SU-DHL-6 (cell line): ENCODE measurements at regions not wholly inside any gene's neighbourhood (a gene's known extent, or its start where the extent isn't known, plus 50 kb on each side); places are given as distances from the start of the nearest gene placed in this dataset.
A peak's percentile ranks its signal among the peaks of the same experiment; 100 is the strongest.

Source experiments
- H2AFZ ChIP-seq: fragments of 200-600 bp; sonication (generic); 2 replicates; pipeline ENCODE4 v1.6.1; 2014; ENCODE audit warnings: low read depth, mild to moderate bottlenecking, moderate library complexity, mixed read lengths, antibody characterized with exemption, low read length; ENCODE audit not compliant: severe bottlenecking
- H3F3A ChIP-seq: fragments of 200-600 bp; shearing (Covaris generic); 2 replicates; pipeline ENCODE4 v1.6.0; 2016; ENCODE audit warnings: antibody characterized with exemption, mild to moderate bottlenecking; ENCODE audit not compliant: insufficient read depth
- H3K27ac ChIP-seq: fragments of 200-600 bp; sonication (generic); 2 replicates; pipeline ENCODE4 v1.5.1; 2016; ENCODE audit warnings: low read depth, mild to moderate bottlenecking, low read length, moderate library complexity, mixed read lengths
- H3K27me3 ChIP-seq: fragments of 200-600 bp; sonication (generic), shearing (Covaris generic); 2 replicates; pipeline ENCODE4 v1.6.0; 2014; ENCODE audit warnings: mild to moderate bottlenecking, low read length
- H3K36me3 ChIP-seq: fragments of 200-600 bp; sonication (generic); 2 replicates; pipeline ENCODE4 v1.6.1; 2014; ENCODE audit warnings: mild to moderate bottlenecking, low read length, mixed read lengths
- H3K4me2 ChIP-seq: fragments of 300-600, 200-600 bp; shearing (Covaris generic), sonication (generic); 2 replicates; pipeline ENCODE4 v1.6.0; 2014; ENCODE audit warnings: low read length, low read depth, mild to moderate bottlenecking; ENCODE audit not compliant: poor library complexity, severe bottlenecking
- H3K4me3 ChIP-seq: fragments of 200-600 bp; sonication (generic); 2 replicates; pipeline ENCODE4 v1.5.1; 2014; ENCODE audit warnings: antibody characterized with exemption, low read length, mild to moderate bottlenecking, mixed read lengths; ENCODE audit not compliant: insufficient read depth, poor library complexity, severe bottlenecking
- H3K79me2 ChIP-seq: fragments of 200-600 bp; sonication (generic); 2 replicates; pipeline ENCODE4 v1.6.1; 2014; ENCODE audit warnings: mild to moderate bottlenecking, low read length, moderate library complexity; ENCODE audit not compliant: insufficient read depth
- H3K9ac ChIP-seq: fragments of 200-600 bp; sonication (generic); 2 replicates; pipeline ENCODE4 v1.7.0; 2014; ENCODE audit warnings: mild to moderate bottlenecking, low read length
- H3K9me2 ChIP-seq: fragments of 200-600 bp; sonication (generic); replicated peaks from 2 replicates; pipeline ENCODE4 v1.6.1; 2014; ENCODE audit warnings: low read length; ENCODE audit not compliant: insufficient read depth
- H3K9me3 ChIP-seq: fragments of 200-600 bp; sonication (generic); 2 replicates; pipeline ENCODE4 v1.6.1; 2014; ENCODE audit warnings: low read length, mixed read lengths; ENCODE audit not compliant: insufficient read depth
- H4K20me1 ChIP-seq: fragments of 200-600 bp; sonication (generic); 2 replicates; pipeline ENCODE4 v1.6.1; 2014; ENCODE audit warnings: low read depth, mild to moderate bottlenecking, antibody characterized with exemption, low read length, moderate library complexity, mixed read lengths
- EZH2phosphoT487 ChIP-seq: fragments of 200-600 bp; sonication (generic), shearing (Covaris generic); conservative IDR thresholded peaks from 2 replicates; pipeline ENCODE4 v1.6.1; 2018; ENCODE audit warnings: mild to moderate bottlenecking, antibody characterized with exemption, low read length, moderate library complexity, mixed read lengths
- TF ChIP-seq, protein P1 (sequence below): fragments of 200-600 bp; sonication (generic); IDR thresholded peaks from one replicate; pipeline ENCODE4 v1.5.1; 2017; ENCODE audit warnings: antibody characterized with exemption, mild to moderate bottlenecking, low read length, moderate library complexity; ENCODE audit not compliant: insufficient read depth, poor library complexity, severe bottlenecking

DNA sequence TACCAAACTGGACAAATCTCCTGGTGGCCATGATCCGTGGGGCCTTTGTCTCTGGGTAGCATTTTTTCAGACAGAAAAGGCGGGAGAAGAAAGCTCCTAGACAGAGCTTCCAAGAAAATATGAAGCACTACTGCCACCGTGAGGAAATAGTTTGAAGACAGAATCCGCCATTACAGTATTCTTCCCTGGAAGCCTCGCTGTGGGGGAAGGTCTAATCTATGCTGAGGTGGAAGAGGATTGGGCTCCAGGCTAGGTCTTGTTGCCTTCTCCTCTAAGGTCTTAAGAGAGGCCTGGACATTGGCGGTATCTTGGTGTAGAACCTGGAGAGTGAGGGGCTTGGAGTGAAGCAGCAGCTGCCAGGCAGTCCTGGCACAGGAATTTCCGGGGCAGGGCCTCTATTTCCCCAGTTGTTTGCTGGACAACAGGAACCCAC lies 218.9 kb downstream of the OR13H1 start:
- H3K9ac ChIP-seq = no peak overlapping the region
- H3K4me3 ChIP-seq = no peak overlapping the region
- no peak overlapping the region for H3K27ac ChIP-seq

DNA sequence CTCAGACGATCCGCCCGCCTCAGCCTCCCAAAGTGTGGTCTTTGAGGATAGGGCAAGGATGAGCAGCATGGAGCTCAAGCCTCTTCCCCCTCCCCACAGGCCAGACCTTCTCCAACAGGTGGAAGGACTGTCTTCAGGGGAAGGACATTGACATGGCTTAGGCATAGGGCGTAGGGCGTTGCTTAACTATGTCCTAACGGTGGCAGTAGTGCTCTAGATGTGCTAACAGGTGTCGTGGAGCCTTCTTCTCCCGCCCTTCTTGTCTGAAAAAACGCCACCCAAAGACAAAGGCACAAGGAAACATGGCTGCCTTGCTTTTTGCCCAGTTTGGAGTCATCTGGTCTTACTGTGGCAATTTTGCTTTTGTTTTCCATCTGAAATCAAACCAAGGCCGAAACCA lies 219.8 kb downstream of the OR13H1 start:
- Histone ChIP-seq H3K9me2 (no peaks in the 10 kb centered on the region), H3K4me2 (peak overlapping the region; percentile 7), H3K79me2 (no peaks in the 10 kb centered on the region), H3K9ac (no peak overlapping the region), H3K27me3 (no peaks in the 10 kb centered on the region), H3K36me3 (no peaks in the 10 kb centered on the region), H3F3A (no peaks in the 10 kb centered on the region), H3K27ac (no peak overlapping the region), H3K4me3 (no peak overlapping the region), H2AFZ (no peak overlapping the region), H4K20me1 (no peaks in the 10 kb centered on the region), H3K9me3 (no peaks in the 10 kb centered on the region)
- TF ChIP-seq, protein P1, sequence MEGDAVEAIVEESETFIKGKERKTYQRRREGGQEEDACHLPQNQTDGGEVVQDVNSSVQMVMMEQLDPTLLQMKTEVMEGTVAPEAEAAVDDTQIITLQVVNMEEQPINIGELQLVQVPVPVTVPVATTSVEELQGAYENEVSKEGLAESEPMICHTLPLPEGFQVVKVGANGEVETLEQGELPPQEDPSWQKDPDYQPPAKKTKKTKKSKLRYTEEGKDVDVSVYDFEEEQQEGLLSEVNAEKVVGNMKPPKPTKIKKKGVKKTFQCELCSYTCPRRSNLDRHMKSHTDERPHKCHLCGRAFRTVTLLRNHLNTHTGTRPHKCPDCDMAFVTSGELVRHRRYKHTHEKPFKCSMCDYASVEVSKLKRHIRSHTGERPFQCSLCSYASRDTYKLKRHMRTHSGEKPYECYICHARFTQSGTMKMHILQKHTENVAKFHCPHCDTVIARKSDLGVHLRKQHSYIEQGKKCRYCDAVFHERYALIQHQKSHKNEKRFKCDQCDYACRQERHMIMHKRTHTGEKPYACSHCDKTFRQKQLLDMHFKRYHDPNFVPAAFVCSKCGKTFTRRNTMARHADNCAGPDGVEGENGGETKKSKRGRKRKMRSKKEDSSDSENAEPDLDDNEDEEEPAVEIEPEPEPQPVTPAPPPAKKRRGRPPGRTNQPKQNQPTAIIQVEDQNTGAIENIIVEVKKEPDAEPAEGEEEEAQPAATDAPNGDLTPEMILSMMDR = no peak
- no peak for TF ChIP-seq EZH2phosphoT487

More for the DNA sequence above, 218.9 kb downstream of the OR13H1 start:
- H3K9me3 ChIP-seq = no peaks in the 10 kb centered on the region
- no peaks in the 10 kb centered on the region for H3F3A ChIP-seq
- H2AFZ ChIP-seq = no peak overlapping the region
- no peaks in the 10 kb centered on the region for H3K27me3 ChIP-seq
- no peaks in the 10 kb centered on the region for H3K79me2 ChIP-seq
- H4K20me1 ChIP-seq = no peaks in the 10 kb centered on the region
- no peak overlapping the region for H3K4me2 ChIP-seq
- no peaks in the 10 kb centered on the region for H3K9me2 ChIP-seq
- no peak for TF ChIP-seq EZH2phosphoT487
- TF ChIP-seq, protein P1 = no peak
- no peaks in the 10 kb centered on the region for H3K36me3 ChIP-seq

DNA sequence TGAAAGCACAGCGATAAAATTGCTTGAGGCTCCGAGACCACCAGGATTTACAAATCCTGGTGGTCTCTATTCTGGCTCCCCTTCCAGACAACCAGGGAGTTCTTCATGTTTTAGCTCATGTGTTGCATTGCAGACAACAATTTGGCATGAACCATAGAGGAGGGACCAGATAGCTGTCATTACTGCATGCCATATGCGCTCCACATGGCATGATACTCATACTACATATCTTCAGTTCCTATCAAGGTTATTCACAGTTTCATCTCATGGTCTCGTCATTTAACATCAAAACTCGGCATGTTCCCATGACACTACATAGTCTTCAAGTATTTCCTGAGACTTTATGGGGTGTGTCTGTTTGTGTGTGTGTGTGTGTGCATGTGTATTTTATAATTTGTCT lies 220.3 kb downstream of the OR13H1 start:
- no peaks in the 10 kb centered on the region for H3K9me3 ChIP-seq
- no peak overlapping the region for H3K27ac ChIP-seq
- H3K9me2 ChIP-seq = no peaks in the 10 kb centered on the region
- no peak overlapping the region for H3K9ac ChIP-seq
- H3K79me2 ChIP-seq = no peaks in the 10 kb centered on the region
- H3K36me3 ChIP-seq = no peaks in the 10 kb centered on the region
- TF ChIP-seq EZH2phosphoT487 = no peak
- TF ChIP-seq, protein P1 = no peak
- H3F3A ChIP-seq = no peaks in the 10 kb centered on the region
- H3K4me2 ChIP-seq = peak overlapping the region; percentile 7
- H3K27me3 ChIP-seq = no peaks in the 10 kb centered on the region
- H4K20me1 ChIP-seq = no peaks in the 10 kb centered on the region
- no peak overlapping the region for H3K4me3 ChIP-seq
- no peak overlapping the region for H2AFZ ChIP-seq
